ENCODE measurements at regions not wholly inside any gene's neighbourhood (a gene's known extent, or its start where the extent isn't known, plus 50 kb on each side); places are given as distances from the start of the nearest gene placed in this dataset.

- Histone ChIP-seq H3K9ac (no peak overlapping the region), H3K27me3 (ENCODE audit: control insufficient read depth, insufficient read depth, low read length) (no peaks in the 10 kb centered on the region), H3K9me3 (ENCODE audit: control insufficient read depth, low read length) (no peaks in the 10 kb centered on the region), H3K4me2 (ENCODE audit: low read length) (no peak overlapping the region), H3K36me3 (ENCODE audit: control insufficient read depth, insufficient read depth, low read length) (no peaks in the 10 kb centered on the region), H3K27ac (no peak overlapping the region), H3K79me2 (no peaks in the 10 kb centered on the region), H3K4me3 (ENCODE audit: low read depth, low read length) (no peak overlapping the region), H2AFZ (no peak overlapping the region), H3K4me1 (no peaks in the 10 kb centered on the region)
- TF ChIP-seq CTCF (IDR thresholded peaks at IDR 0.05): no peak
Observed at GRCh38 chr7:17674166-17674942, 265.9 kb downstream of the SNX13 start.

- TF ChIP-seq CTCF (IDR thresholded peaks at IDR 0.05): no peak
- Histone ChIP-seq H3K36me3 (ENCODE audit: control insufficient read depth, insufficient read depth, low read length) (no peaks in the 10 kb centered on the region), H3K79me2 (no peaks in the 10 kb centered on the region), H3K27ac (no peak overlapping the region), H3K4me3 (ENCODE audit: low read depth, low read length) (no peak overlapping the region), H3K4me2 (ENCODE audit: low read length) (no peak overlapping the region), H3K9ac (no peak overlapping the region), H3K9me3 (ENCODE audit: control insufficient read depth, low read length) (no peaks in the 10 kb centered on the region), H3K4me1 (no peaks in the 10 kb centered on the region), H3K27me3 (ENCODE audit: control insufficient read depth, insufficient read depth, low read length) (no peaks in the 10 kb centered on the region), H2AFZ (no peak overlapping the region)
Observed at GRCh38 chr7:17674943-17675608, 265.2 kb downstream of the SNX13 start.

- Histone ChIP-seq H2AFZ (no peak overlapping the region), H3K4me3 (ENCODE audit: low read depth, low read length) (no peak overlapping the region), H3K9me3 (ENCODE audit: control insufficient read depth, low read length) (no peaks in the 10 kb centered on the region), H3K4me2 (ENCODE audit: low read length) (no peak overlapping the region), H3K9ac (no peak overlapping the region), H3K79me2 (no peaks in the 10 kb centered on the region), H3K27ac (no peak overlapping the region), H3K27me3 (ENCODE audit: control insufficient read depth, insufficient read depth, low read length) (no peaks in the 10 kb centered on the region), H3K36me3 (ENCODE audit: control insufficient read depth, insufficient read depth, low read length) (no peaks in the 10 kb centered on the region), H3K4me1 (no peaks in the 10 kb centered on the region)
- TF ChIP-seq CTCF (IDR thresholded peaks at IDR 0.05): no peak
Observed at GRCh38 chr7:17677408-17677807, 262.9 kb downstream of the SNX13 start.

- no peak overlapping the region for H2AFZ ChIP-seq
- no peaks in the 10 kb centered on the region for H3K4me1 ChIP-seq
- no peak overlapping the region for H3K9ac ChIP-seq
- H3K27ac ChIP-seq: no peak overlapping the region
- H3K4me3 ChIP-seq (ENCODE audit: low read depth, low read length): no peak overlapping the region
- H3K36me3 ChIP-seq (ENCODE audit: control insufficient read depth, insufficient read depth, low read length): no peaks in the 10 kb centered on the region
- no peaks in the 10 kb centered on the region for H3K27me3 ChIP-seq (ENCODE audit: control insufficient read depth, insufficient read depth, low read length)
- H3K9me3 ChIP-seq (ENCODE audit: control insufficient read depth, low read length): no peaks in the 10 kb centered on the region
- H3K79me2 ChIP-seq: no peaks in the 10 kb centered on the region
- no peak for TF ChIP-seq CTCF (IDR thresholded peaks at IDR 0.05)
- no peak overlapping the region for H3K4me2 ChIP-seq (ENCODE audit: low read length)
Observed at GRCh38 chr7:17678896-17679295, 261.4 kb downstream of the SNX13 start.
